BE2C (cell line): ENCODE measurements at regions not wholly inside any gene's neighbourhood (a gene's known extent, or its start where the extent isn't known, plus 50 kb on each side); places are given as distances from the start of the nearest gene placed in this dataset.

Source experiments
- DNase-seq: peaks from one replicate; pipeline ENCODE4 v3.0.0-alpha.2; 2020
- H3K27me3 ChIP-seq: fragments of 250-450 bp; sonication (Bioruptor Pico); 2 replicates; pipeline ENCODE4 v1.5.1; 2020; ENCODE audit warnings: mild to moderate bottlenecking
- H3K36me3 ChIP-seq: fragments of 250-450 bp; sonication (Bioruptor Pico); 2 replicates; pipeline ENCODE4 v1.5.1; 2020; ENCODE audit warnings: mild to moderate bottlenecking
- H3K4me1 ChIP-seq: fragments of 250-450 bp; sonication (Bioruptor Pico); 2 replicates; pipeline ENCODE4 v1.5.1; 2020
- H3K4me3 ChIP-seq: 2 replicates; pipeline ENCODE4 v1.5.1; 2011; ENCODE audit warnings: low read depth, low read length
- H3K9me3 ChIP-seq: fragments of 250-450 bp; sonication (Bioruptor Pico); 2 replicates; pipeline ENCODE4 v1.5.1; 2020
- TF ChIP-seq, protein P1 (sequence below): IDR thresholded peaks from 2 replicates; pipeline ENCODE4 v1.5.1; 2012; ENCODE audit warnings: mild to moderate bottlenecking, low read depth, low read length

DNA sequence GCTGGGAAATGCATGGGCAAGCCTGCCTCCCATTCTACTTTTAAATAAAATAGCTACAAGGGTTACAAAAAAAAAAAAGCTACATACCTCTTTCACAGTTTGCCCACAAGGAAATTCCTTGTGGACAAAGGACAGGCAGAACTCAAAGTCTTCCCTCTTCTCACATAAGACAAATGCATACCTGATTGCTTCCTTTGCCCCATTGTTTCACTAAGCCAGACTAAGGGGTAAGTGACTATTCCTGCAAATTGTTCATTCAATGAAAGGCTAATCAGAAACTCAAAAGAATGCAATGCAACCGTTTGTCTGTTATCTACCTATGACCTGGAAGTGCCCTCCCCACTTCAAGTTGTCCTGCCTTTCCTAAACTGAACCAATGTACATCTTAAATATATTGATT lies 780.6 kb downstream of the FAM133A start:
- Histone ChIP-seq H3K4me1 (no peaks in the 10 kb centered on the region), H3K27me3 (no peaks in the 10 kb centered on the region), H3K4me3 (no peak overlapping the region), H3K9me3 (no peaks in the 10 kb centered on the region), H3K36me3 (no peaks in the 10 kb centered on the region)
- DNase-seq, result no peak
- TF ChIP-seq, protein P1, sequence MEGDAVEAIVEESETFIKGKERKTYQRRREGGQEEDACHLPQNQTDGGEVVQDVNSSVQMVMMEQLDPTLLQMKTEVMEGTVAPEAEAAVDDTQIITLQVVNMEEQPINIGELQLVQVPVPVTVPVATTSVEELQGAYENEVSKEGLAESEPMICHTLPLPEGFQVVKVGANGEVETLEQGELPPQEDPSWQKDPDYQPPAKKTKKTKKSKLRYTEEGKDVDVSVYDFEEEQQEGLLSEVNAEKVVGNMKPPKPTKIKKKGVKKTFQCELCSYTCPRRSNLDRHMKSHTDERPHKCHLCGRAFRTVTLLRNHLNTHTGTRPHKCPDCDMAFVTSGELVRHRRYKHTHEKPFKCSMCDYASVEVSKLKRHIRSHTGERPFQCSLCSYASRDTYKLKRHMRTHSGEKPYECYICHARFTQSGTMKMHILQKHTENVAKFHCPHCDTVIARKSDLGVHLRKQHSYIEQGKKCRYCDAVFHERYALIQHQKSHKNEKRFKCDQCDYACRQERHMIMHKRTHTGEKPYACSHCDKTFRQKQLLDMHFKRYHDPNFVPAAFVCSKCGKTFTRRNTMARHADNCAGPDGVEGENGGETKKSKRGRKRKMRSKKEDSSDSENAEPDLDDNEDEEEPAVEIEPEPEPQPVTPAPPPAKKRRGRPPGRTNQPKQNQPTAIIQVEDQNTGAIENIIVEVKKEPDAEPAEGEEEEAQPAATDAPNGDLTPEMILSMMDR, result no peak

DNA sequence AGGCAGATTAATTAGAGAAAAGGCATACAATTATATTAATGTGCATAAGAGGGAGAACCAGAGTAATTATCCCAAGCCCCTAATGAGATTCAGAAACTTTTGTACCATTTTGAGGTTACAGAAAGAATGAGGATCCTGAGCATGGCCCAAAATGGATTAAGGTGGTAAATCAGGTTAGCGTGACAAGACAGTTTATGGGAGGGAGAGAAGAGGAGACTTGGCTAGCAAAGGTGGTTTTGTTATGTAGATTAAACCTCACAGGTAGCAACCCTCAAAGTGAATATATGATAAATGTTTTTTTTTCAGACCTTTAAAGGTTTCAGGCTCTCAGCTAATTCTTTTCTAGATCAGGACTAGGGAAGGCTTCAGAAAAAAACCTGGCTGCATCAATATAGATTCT lies 781.8 kb downstream of the FAM133A start:
- no peak overlapping the region for H3K4me3 ChIP-seq
- no peaks in the 10 kb centered on the region for H3K4me1 ChIP-seq
- H3K36me3 ChIP-seq, result no peaks in the 10 kb centered on the region
- H3K9me3 ChIP-seq, result no peaks in the 10 kb centered on the region
- H3K27me3 ChIP-seq, result no peaks in the 10 kb centered on the region
- no peak for DNase-seq
- TF ChIP-seq, protein P1, result no peak

DNA sequence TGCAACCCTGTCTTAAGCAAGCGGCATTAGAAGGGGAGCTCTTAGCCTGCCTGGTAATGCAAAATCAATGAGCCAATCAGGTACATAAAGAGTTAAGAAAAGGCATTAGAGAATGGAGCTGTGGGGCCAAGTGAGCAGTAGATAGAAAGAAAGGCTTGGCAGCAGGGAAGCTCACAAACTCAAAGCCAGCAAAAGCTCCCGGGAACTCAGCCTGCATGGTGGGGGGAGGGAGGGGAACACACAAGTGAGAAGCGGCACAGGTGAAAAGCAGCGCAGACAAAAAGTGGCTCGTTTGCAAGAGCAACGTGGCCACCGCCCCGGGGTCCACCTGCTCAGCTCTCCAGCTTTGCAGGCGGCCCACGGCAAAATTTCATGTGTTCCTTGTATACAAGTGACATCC lies 818.5 kb downstream of the FAM133A start:
- Histone ChIP-seq H3K4me1 (no peaks in the 10 kb centered on the region), H3K36me3 (no peaks in the 10 kb centered on the region), H3K9me3 (no peaks in the 10 kb centered on the region), H3K4me3 (no peak overlapping the region), H3K27me3 (no peaks in the 10 kb centered on the region)
- DNase-seq, result no peak
- TF ChIP-seq, protein P1, result no peak

DNA sequence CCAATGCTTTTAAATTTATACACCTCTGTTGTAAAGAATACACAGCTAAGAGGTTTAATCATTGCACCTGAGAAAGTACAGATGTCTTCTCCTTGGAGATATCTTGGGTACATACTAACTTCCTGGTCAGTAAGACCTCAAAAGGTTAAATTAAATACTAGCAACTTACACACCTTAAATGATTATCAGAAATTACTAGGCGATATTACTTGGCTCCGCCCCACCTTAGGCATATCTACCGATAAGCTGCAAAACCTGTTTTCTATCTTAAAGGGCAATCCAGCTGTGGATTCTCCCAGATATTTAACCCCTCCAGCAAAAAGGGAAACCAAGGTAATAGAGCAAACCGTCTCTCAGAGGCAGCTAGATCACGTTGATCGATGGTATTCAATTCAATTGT lies 819.4 kb downstream of the FAM133A start:
- no peaks in the 10 kb centered on the region for H3K27me3 ChIP-seq
- TF ChIP-seq, protein P1, result no peak

DNA sequence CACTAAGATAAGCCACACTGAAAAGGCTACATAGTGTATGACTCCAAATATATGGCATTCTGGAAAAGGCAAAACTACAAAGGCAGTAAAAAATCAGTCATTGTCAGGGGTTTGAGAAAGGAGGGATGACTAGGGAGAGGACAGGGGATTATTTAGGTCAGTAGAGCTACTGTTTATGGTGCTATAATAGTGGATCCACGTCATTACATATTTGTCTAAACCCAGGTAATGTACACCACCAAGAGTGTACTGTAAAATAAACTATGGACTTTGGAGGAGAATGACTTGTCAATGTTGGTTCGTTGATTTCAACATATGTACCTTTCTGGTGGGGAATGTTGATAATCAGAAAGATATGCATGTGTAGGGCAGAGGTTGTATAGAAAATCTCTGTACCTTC lies 837.6 kb downstream of the FAM133A start:
- no peak for DNase-seq
- Histone ChIP-seq H3K4me3 (no peak overlapping the region), H3K9me3 (no peaks in the 10 kb centered on the region), H3K4me1 (no peaks in the 10 kb centered on the region), H3K36me3 (no peaks in the 10 kb centered on the region), H3K27me3 (no peaks in the 10 kb centered on the region)
- TF ChIP-seq, protein P1, result no peak

More for the DNA sequence above, 819.4 kb downstream of the FAM133A start:
- no peak overlapping the region for H3K4me3 ChIP-seq
- no peaks in the 10 kb centered on the region for H3K4me1 ChIP-seq
- H3K9me3 ChIP-seq, result no peaks in the 10 kb centered on the region
- no peaks in the 10 kb centered on the region for H3K36me3 ChIP-seq
- no peak for DNase-seq

DNA sequence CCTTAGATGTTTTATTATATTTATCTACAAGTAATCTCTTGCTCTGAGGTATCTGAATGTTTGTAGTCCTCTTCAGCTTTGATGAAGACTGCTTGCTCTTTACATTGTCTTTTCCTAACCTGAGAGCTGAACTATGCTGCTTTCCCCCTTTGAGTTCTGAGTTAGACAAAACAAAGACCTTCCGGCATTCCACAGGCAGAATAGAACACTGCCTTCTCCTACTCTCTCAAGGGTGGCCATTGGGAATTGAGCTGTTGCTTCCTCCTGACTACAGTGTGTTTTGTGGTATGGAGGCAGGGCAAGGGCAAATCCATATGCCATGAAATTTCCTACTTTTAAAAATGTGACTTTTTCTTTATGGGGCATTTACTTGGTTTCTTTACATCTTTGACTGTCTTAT lies 841.0 kb downstream of the FAM133A start:
- no peaks in the 10 kb centered on the region for H3K36me3 ChIP-seq
- H3K4me3 ChIP-seq, result no peak overlapping the region
- no peaks in the 10 kb centered on the region for H3K9me3 ChIP-seq
- H3K4me1 ChIP-seq, result no peaks in the 10 kb centered on the region
- TF ChIP-seq, protein P1, result no peak
- no peak for DNase-seq
- H3K27me3 ChIP-seq, result no peaks in the 10 kb centered on the region
